ENCODE measurements at regions not wholly inside any gene's neighbourhood (a gene's known extent, or its start where the extent isn't known, plus 50 kb on each side); places are given as distances from the start of the nearest gene placed in this dataset.

DNA sequence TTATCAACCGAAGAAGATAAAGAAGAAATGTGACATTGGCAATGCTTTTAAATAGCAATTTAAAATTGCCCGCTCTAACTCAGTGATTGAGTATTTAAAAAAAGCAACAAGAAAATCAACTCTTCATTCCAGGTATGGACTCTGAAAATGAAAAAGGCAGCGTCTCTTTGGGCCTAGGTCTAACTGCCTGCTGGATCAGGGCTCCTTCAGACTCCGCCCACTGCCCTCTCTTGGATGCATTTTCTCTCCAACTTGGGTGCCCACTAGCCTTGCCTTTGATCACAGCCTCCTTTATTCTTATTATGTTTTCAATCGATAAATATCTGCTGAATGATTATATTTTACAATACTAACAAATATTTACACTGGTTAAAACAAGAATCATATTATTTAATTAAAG lies 268.9 kb downstream of the MRPL39 start:
- TF ChIP-seq, protein P1, sequence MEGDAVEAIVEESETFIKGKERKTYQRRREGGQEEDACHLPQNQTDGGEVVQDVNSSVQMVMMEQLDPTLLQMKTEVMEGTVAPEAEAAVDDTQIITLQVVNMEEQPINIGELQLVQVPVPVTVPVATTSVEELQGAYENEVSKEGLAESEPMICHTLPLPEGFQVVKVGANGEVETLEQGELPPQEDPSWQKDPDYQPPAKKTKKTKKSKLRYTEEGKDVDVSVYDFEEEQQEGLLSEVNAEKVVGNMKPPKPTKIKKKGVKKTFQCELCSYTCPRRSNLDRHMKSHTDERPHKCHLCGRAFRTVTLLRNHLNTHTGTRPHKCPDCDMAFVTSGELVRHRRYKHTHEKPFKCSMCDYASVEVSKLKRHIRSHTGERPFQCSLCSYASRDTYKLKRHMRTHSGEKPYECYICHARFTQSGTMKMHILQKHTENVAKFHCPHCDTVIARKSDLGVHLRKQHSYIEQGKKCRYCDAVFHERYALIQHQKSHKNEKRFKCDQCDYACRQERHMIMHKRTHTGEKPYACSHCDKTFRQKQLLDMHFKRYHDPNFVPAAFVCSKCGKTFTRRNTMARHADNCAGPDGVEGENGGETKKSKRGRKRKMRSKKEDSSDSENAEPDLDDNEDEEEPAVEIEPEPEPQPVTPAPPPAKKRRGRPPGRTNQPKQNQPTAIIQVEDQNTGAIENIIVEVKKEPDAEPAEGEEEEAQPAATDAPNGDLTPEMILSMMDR (IDR thresholded peaks at IDR 0.05; ENCODE audit: poor library complexity, severe bottlenecking), result no peak
- TF ChIP-seq POLR2AphosphoS5 (IDR thresholded peaks at IDR 0.05), result no peak

All from neural cell (in vitro differentiated cells).